NCI-H187 treated with DMSO at 0.1 percent for 48 hours (cell line): ENCODE measurements at regions not wholly inside any gene's neighbourhood (a gene's known extent, or its start where the extent isn't known, plus 50 kb on each side); places are given as distances from the start of the nearest gene placed in this dataset.

Source experiments
- DNase-seq: peaks from one replicate; lab custom pipeline; 2025; lab: John Stamatoyannopoulos, UW

- DNase-seq, result no peak
Measured at GRCh38 chr10:61000769-61001730, 57.1 kb upstream of the RHOBTB1 start.

DNA sequence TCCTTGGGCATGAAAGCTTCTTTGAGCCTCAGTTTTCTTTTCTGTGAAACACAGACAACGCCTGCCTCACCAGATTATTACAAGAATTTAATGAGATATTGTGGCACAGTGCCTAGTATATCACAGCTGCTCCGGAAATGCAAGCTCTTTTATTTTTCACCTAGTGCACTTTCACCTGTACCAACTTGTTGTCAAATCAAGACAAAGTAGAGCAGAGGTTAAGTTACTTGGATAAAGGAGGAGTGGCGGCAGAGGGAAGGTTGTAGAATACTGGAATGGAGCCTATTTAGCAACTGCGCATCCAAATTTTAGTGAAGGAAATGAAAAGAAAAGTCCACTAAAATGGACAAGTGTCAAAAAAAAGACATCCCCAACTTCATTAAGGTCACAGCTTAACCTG is 54.9 kb upstream of the RHOBTB1 start:
- DNase-seq, result no peak

DNA sequence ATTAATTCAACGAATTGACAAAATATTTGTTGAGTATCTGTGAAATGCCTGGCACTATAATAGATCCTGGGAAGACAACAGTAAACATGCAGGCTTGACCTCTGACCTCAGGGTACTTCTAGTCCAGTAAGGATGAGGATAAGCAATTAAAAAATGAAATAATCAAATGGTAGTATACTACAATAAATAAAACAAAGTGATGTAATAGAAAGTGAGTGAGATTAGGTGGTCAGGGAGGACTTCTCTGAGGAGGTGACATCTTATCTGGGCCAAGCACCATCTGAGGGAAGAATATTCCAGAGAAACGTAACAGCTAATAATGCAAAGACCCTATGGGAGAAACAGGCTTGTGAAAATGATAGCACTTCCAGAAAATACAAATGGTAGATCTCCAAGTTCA is 50.1 kb upstream of the RHOBTB1 start:
- no peak for DNase-seq
